ENCODE measurements at regions not wholly inside any gene's neighbourhood (a gene's known extent, or its start where the extent isn't known, plus 50 kb on each side); places are given as distances from the start of the nearest gene placed in this dataset.

DNA sequence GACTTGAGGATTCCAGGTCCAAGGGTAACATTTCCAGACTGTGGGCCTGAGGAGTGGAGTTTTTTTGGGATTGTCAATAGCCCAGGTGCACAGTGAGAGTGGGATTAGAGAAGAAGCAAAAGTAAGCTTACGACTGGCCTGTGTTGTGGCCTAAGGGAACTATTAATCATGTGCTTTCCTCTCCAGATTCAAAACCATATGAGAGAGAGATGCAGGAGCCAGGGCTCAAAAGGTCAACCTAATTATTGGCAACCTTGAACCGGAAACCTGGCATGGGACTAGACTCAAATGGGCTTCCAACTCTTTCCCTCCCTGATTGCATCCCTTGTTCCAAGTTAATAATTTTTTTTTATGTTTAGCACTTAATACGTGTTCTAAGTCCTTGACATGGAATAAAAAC lies 242.1 kb upstream of the THRB start:
- no peak for TF ChIP-seq POLR2A (IDR thresholded peaks at IDR 0.05)
- TF ChIP-seq, protein P1, sequence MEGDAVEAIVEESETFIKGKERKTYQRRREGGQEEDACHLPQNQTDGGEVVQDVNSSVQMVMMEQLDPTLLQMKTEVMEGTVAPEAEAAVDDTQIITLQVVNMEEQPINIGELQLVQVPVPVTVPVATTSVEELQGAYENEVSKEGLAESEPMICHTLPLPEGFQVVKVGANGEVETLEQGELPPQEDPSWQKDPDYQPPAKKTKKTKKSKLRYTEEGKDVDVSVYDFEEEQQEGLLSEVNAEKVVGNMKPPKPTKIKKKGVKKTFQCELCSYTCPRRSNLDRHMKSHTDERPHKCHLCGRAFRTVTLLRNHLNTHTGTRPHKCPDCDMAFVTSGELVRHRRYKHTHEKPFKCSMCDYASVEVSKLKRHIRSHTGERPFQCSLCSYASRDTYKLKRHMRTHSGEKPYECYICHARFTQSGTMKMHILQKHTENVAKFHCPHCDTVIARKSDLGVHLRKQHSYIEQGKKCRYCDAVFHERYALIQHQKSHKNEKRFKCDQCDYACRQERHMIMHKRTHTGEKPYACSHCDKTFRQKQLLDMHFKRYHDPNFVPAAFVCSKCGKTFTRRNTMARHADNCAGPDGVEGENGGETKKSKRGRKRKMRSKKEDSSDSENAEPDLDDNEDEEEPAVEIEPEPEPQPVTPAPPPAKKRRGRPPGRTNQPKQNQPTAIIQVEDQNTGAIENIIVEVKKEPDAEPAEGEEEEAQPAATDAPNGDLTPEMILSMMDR (IDR thresholded peaks at IDR 0.05), result no peak
- 39 to 53% methylated on average over 3 of the region's 3 CpGs for WGBS, 2 donors
- no peaks in the 10 kb centered on the region for H3K4me1 ChIP-seq
- no peak overlapping the region for H3K4me3 ChIP-seq
- H3K9me3 ChIP-seq, result no peaks in the 10 kb centered on the region
- no peak for DNase-seq
- H3K27me3 ChIP-seq, result no peaks in the 10 kb centered on the region
- intact Hi-C loops (cut with DNase I; ENCODE audit: low total_unique reads), result no loop called here
- H3K36me3 ChIP-seq (ENCODE audit: low read depth, missing control alignments), result no peaks in the 10 kb centered on the region
- H3K27ac ChIP-seq, result no peak overlapping the region

DNA sequence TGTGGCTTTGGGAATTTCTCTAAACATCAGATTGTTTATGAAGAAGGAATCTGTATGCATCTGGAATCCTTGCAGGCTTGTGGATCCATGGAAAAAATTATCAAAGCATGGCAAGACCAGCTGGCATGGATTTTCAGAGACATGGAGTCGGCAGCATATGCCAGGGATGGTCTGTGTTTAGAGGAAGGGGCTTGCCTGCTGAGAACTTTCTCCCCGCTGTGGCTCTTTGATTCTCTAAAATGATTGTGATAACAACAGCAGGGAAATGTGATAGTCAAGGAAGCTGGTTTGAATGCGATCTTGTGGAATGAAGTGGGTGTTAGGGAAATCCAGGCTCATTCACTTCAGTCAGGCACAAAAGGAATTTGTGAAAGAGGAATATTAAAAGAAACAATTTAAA lies 245.7 kb upstream of the THRB start:
- DNase-seq, result no peak
- Histone ChIP-seq H3K36me3 (ENCODE audit: low read depth, missing control alignments) (no peaks in the 10 kb centered on the region), H3K9me3 (no peaks in the 10 kb centered on the region), H3K27me3 (no peaks in the 10 kb centered on the region), H3K4me3 (no peak overlapping the region), H3K4me1 (no peaks in the 10 kb centered on the region), H3K27ac (no peak overlapping the region)
- TF ChIP-seq POLR2A (IDR thresholded peaks at IDR 0.05), result no peak
- TF ChIP-seq, protein P1 (IDR thresholded peaks at IDR 0.05), result no peak
- 69 to 70% methylated on average over 3 of the region's 3 CpGs for WGBS, 2 donors
- intact Hi-C loops (cut with DNase I; ENCODE audit: low total_unique reads), result no loop called here

DNA sequence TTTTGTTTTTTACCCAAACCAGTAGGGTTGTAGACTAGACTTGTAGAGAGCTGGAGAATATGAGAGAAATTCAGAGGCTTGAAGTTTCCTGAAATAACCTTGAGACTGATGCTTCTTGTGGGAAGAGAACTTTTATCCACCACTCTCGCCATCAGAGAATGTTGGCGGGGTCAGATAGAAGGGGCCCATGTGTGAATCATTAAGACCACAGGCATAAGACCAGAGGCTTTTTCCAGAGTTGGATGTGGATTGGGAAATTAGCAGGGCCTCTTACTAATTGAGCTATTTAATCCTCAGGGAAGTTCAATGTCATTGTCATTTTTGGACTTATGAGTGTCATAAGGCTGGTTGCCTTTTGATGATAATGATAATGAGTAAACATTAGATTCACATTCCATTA lies 246.9 kb upstream of the THRB start:
- DNase-seq, result no peak
- H3K27ac ChIP-seq, result no peak overlapping the region
- H3K4me3 ChIP-seq, result no peak overlapping the region
- TF ChIP-seq, protein P1 (IDR thresholded peaks at IDR 0.05), result no peak
- no peak for TF ChIP-seq POLR2A (IDR thresholded peaks at IDR 0.05)
- intact Hi-C loops (cut with DNase I; ENCODE audit: low total_unique reads), result no loop called here
- H3K27me3 ChIP-seq, result no peaks in the 10 kb centered on the region
- WGBS, 2 donors, result 86 to 100% methylated on average over 2 of the region's 2 CpGs
- no peaks in the 10 kb centered on the region for H3K36me3 ChIP-seq (ENCODE audit: low read depth, missing control alignments)
- H3K9me3 ChIP-seq, result no peaks in the 10 kb centered on the region
- no peaks in the 10 kb centered on the region for H3K4me1 ChIP-seq

DNA sequence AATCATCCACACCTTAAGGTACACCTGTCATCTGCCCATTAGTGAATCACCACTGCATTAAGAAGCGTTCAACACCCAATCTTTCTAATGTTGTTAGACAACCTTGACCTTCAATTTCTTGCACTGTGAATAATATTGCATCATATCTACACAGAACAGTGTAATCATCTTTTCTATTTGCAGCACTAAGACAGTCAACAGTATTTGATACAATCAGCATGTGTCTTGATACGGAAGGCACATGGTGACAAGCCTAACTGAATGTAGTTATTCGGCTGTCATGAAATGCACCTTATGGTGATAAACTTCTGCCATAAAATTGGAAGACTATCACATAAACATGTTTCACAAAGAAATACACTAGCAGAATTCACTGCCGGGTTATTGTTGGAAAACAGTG lies 253.9 kb upstream of the THRB start:
- no peaks in the 10 kb centered on the region for H3K36me3 ChIP-seq (ENCODE audit: low read depth, missing control alignments)
- no peaks in the 10 kb centered on the region for H3K27me3 ChIP-seq
- DNase-seq, result no peak
- no peaks in the 10 kb centered on the region for H3K4me1 ChIP-seq
- TF ChIP-seq, protein P1 (IDR thresholded peaks at IDR 0.05), result no peak
- TF ChIP-seq POLR2A (IDR thresholded peaks at IDR 0.05), result no peak
- intact Hi-C loops (cut with DNase I; ENCODE audit: low total_unique reads), result no loop called here
- no peak overlapping the region for H3K4me3 ChIP-seq
- 85 to 89% methylated on average over 4 of the region's 4 CpGs for WGBS, 2 donors
- no peaks in the 10 kb centered on the region for H3K9me3 ChIP-seq
- no peak overlapping the region for H3K27ac ChIP-seq

DNA sequence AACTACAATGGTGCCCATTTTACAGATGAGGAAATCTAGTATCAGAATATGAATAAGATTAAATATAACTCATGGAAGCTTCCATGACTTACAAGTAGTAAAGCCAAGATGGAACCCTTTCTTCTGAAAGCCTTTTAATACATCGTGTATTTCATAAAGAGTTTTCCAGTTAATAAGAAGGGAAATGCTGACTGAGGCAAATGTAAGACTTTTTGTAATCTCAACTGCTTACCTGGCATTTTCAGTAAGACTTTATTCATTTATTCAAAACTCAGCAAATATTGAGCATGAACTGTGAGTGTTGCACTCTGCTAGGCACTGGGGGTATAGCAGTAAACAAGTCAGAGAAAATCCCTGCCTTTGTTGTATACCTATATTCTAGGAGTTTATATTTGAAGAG lies 256.4 kb upstream of the THRB start:
- Histone ChIP-seq H3K27me3 (no peaks in the 10 kb centered on the region), H3K4me3 (no peak overlapping the region), H3K36me3 (ENCODE audit: low read depth, missing control alignments) (no peaks in the 10 kb centered on the region), H3K27ac (no peak overlapping the region), H3K4me1 (no peaks in the 10 kb centered on the region), H3K9me3 (no peaks in the 10 kb centered on the region)
- no peak for TF ChIP-seq POLR2A (IDR thresholded peaks at IDR 0.05)
- TF ChIP-seq, protein P1 (IDR thresholded peaks at IDR 0.05), result no peak
- DNase-seq, result no peak
- intact Hi-C loops (cut with DNase I; ENCODE audit: low total_unique reads), result no loop called here
- 81 to 96% methylated on average over 1 of the region's 1 CpG for WGBS, 2 donors

Measured in testis (tissue), 2 donors.